Caco-2 (cell line): ENCODE measurements at regions not wholly inside any gene's neighbourhood (a gene's known extent, or its start where the extent isn't known, plus 50 kb on each side); places are given as distances from the start of the nearest gene placed in this dataset.

Experiments
- BruUV-seq: library from RNA; stranded (reverse); fragments of 400-500 nt; replicated peaks from 2 replicates; lab custom pipeline; 2021; lab: Mats Ljungman, UMichigan
- CTCF ChIA-PET: fragments of 300-600 bp; sonication (Branson Sonifier 250); formaldehyde crosslinking; loops from one replicate; lab custom pipeline; 2022; ENCODE audit warnings: antibody characterized with exemption; lab: Charles Lee
- POLR2A ChIA-PET: fragments of 300-600 bp; sonication (Branson Sonifier 250); formaldehyde crosslinking; loops from one replicate; lab custom pipeline; 2022; ENCODE audit warnings: antibody characterized with exemption; lab: Charles Lee
- DNase-seq, 2 experiments: peaks; one replicate each; pipeline versions ENCODE4 v3.0.0 to v3.0.0-alpha.2; 2020 to 2022
- H3K27me3 ChIP-seq: replicated peaks from 2 replicates; pipeline ENCODE4 v1.6.0; 2011; ENCODE audit warnings: low read length; ENCODE audit not compliant: control insufficient read depth, insufficient read depth
- H3K36me3 ChIP-seq: 2 replicates; pipeline ENCODE4 v1.5.1; 2011; ENCODE audit warnings: low read length; ENCODE audit not compliant: control insufficient read depth, insufficient read depth
- H3K4me1 ChIP-seq: fragments of 250-450 bp; sonication (Bioruptor Pico); 2 replicates; pipeline ENCODE4 v1.5.1; 2020; ENCODE audit warnings: mild to moderate bottlenecking
- H3K4me3 ChIP-seq: 2 replicates; pipeline ENCODE4 v1.5.1; 2011; ENCODE audit warnings: low read depth, mild to moderate bottlenecking, control low read depth, low read length
- H3K9me3 ChIP-seq: fragments of 250-450 bp; sonication (Bioruptor Pico); 2 replicates; pipeline ENCODE4 v1.5.1; 2020; ENCODE audit warnings: mild to moderate bottlenecking, moderate library complexity
- H3K27ac Mint-ChIP-seq: one replicate; pipeline ENCODE4 v1.8.0; 2022; ENCODE audit warnings: mixed read lengths; ENCODE audit not compliant: unreplicated experiment
- H3K27me3 Mint-ChIP-seq: one replicate; pipeline ENCODE4 v1.8.0; 2022; ENCODE audit warnings: mixed read lengths; ENCODE audit not compliant: insufficient read depth, unreplicated experiment
- H3K36me3 Mint-ChIP-seq: one replicate; pipeline ENCODE4 v1.8.0; 2022; ENCODE audit warnings: mild to moderate bottlenecking, mixed read lengths; ENCODE audit not compliant: insufficient read depth, unreplicated experiment
- H3K4me1 Mint-ChIP-seq: one replicate; pipeline ENCODE4 v1.8.0; 2022; ENCODE audit warnings: low read depth, mixed read lengths; ENCODE audit not compliant: unreplicated experiment
- H3K4me3 Mint-ChIP-seq: one replicate; pipeline ENCODE4 v1.8.0; 2022; ENCODE audit warnings: mild to moderate bottlenecking, moderate library complexity, mixed read lengths; ENCODE audit not compliant: unreplicated experiment
- H3K9me3 Mint-ChIP-seq: one replicate; pipeline ENCODE4 v1.8.0; 2022; ENCODE audit warnings: mixed read lengths; ENCODE audit not compliant: unreplicated experiment
- intact Hi-C: fragments of 100-400 bp; cut with micrococcal nuclease; formaldehyde crosslinking; loops from one replicate; pipeline ENCODE4 v1.10.0; 2022; ENCODE audit not compliant: unreplicated experiment
- TF ChIP-seq, protein P1 (sequence below), 2 experiments: fragments of 200-600 bp in 1 of 2; IDR thresholded peaks; 1 replicate in 1 of 2; 2 replicates in 1 of 2; pipeline versions ENCODE4 v1.5.1 to v1.8.0; 2011 to 2022; ENCODE audit warnings: antibody characterized with exemption in 1 of 2, control low read depth in 1 of 2, inconsistent platforms in 1 of 2, low read depth in 1 of 2, low read length in 1 of 2, mild to moderate bottlenecking in 1 of 2, moderate library complexity in 1 of 2; ENCODE audit not compliant: insufficient read depth in 1 of 2, severe bottlenecking in 1 of 2, unreplicated experiment in 1 of 2

DNA sequence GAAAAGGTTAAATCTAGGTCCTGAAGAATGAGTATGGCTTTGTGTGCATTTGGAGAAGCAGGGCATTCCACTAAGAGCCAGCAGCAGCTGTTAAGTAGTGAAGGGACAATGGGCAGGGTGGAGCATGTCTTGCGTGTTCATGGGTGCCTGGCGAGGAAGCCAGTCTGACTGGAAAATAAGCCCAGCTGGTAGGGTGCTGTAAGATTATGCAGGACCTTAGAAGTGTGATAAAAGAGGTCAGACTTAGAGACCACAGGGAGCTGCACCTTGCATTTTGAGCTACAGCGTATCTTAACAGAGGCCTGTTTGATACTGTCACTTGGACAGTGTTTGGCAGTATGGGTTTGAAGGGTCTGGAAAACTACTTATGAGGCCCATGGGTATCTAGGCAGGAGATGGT lies 131.7 kb upstream of the ELL2 start:
- CTCF ChIA-PET, result no interaction called here
- intact Hi-C loops, result no loop called here
- Mint-ChIP-seq H3K4me1 (peaks cover 17% of the 10 kb centered on the region), H3K9me3 (peaks cover 4% of the 10 kb centered on the region), H3K27me3 (no peaks in the 10 kb centered on the region), H3K4me3 (no peak overlapping the region), H3K36me3 (no peaks in the 10 kb centered on the region), H3K27ac (no peak overlapping the region)
- TF ChIP-seq, protein P1, sequence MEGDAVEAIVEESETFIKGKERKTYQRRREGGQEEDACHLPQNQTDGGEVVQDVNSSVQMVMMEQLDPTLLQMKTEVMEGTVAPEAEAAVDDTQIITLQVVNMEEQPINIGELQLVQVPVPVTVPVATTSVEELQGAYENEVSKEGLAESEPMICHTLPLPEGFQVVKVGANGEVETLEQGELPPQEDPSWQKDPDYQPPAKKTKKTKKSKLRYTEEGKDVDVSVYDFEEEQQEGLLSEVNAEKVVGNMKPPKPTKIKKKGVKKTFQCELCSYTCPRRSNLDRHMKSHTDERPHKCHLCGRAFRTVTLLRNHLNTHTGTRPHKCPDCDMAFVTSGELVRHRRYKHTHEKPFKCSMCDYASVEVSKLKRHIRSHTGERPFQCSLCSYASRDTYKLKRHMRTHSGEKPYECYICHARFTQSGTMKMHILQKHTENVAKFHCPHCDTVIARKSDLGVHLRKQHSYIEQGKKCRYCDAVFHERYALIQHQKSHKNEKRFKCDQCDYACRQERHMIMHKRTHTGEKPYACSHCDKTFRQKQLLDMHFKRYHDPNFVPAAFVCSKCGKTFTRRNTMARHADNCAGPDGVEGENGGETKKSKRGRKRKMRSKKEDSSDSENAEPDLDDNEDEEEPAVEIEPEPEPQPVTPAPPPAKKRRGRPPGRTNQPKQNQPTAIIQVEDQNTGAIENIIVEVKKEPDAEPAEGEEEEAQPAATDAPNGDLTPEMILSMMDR (IDR thresholded peaks at IDR 0.05; ENCODE audit: insufficient read depth in 1 of 2, low read depth in 1 of 2, low read length in 1 of 2, severe bottlenecking in 1 of 2, unreplicated experiment in 1 of 2), result no peak
- H3K27me3 ChIP-seq, result no peaks in the 10 kb centered on the region
- no peaks in the 10 kb centered on the region for H3K9me3 ChIP-seq
- 0 out of 2 replicates have a peak, but pooled peaks cover 8% of the 10 kb centered on the region for H3K4me1 ChIP-seq
- DNase-seq, result no peak
- no TSS peak for BruUV-seq
- no peak overlapping the region for H3K4me3 ChIP-seq
- POLR2A ChIA-PET, result interaction anchor here (0.6 kb wide), 1 partner anchor 984 kb away, joined by 3 read pairs; no protein-coding TSS in a partner anchor
- H3K36me3 ChIP-seq, result no peaks in the 10 kb centered on the region

DNA sequence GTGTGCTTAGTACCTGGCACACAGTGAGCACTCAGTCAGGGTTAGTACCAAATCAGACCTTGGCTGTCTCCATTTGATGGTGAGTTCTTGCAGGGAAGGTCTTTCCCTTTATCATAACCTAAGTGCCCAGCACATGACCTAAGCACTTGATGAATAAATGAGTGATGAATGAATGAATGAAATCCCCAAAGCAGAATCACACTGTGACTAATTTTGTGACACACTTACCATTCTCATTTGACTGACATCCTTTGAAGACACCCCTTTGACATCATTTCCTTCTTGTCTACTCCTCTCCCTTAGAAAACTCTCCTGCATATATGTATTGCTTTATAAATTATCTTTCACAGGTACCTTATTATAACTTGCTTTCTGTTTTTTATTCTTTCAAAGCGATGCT lies 130.2 kb upstream of the ELL2 start:
- ChIA-PET CTCF (no interaction called here), POLR2A (no interaction called here)
- TF ChIP-seq, protein P1 (IDR thresholded peaks at IDR 0.05; ENCODE audit: insufficient read depth in 1 of 2, low read depth in 1 of 2, low read length in 1 of 2, severe bottlenecking in 1 of 2, unreplicated experiment in 1 of 2), result no peak
- Mint-ChIP-seq H3K27me3 (no peaks in the 10 kb centered on the region), H3K9me3 (no peaks in the 10 kb centered on the region), H3K4me3 (no peak overlapping the region), H3K4me1 (peaks cover 17% of the 10 kb centered on the region), H3K36me3 (no peaks in the 10 kb centered on the region), H3K27ac (no peak overlapping the region)
- Histone ChIP-seq H3K4me3 (no peak overlapping the region), H3K36me3 (no peaks in the 10 kb centered on the region), H3K9me3 (no peaks in the 10 kb centered on the region), H3K27me3 (no peaks in the 10 kb centered on the region), H3K4me1 (0 out of 2 replicates have a peak, but pooled peaks cover 8% of the 10 kb centered on the region)
- DNase-seq, result no peak
- BruUV-seq, result no TSS peak
- intact Hi-C loops, result no loop called here

DNA sequence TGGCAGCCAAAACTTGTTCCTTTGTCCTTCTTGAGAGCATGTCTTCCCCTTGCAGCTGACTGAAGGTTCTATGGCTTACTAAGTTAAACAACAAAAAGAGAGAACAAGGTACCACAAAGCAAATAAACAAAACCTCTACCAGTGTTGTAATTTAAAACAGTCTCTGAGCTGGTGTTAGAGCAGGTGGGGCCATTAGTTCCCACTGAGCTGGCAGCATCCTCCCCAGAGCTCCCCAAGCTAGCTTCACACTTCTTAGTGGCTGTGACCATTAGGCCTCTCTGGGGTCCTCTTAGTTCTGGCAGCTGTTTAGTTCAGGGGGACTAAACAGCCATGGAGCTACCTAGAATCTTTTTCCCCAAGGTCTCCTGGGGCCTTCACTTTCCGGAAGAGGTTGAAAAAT lies 128.6 kb upstream of the ELL2 start:
- Mint-ChIP-seq H3K4me3 (no peak overlapping the region), H3K27me3 (no peaks in the 10 kb centered on the region), H3K36me3 (no peaks in the 10 kb centered on the region), H3K27ac (no peak overlapping the region), H3K9me3 (no peaks in the 10 kb centered on the region), H3K4me1 (peaks cover 17% of the 10 kb centered on the region)
- intact Hi-C loops, result no loop called here
- BruUV-seq, result no TSS peak
- H3K9me3 ChIP-seq, result no peaks in the 10 kb centered on the region
- no peaks in the 10 kb centered on the region for H3K36me3 ChIP-seq
- H3K27me3 ChIP-seq, result no peaks in the 10 kb centered on the region
- TF ChIP-seq, protein P1 (IDR thresholded peaks at IDR 0.05; ENCODE audit: insufficient read depth in 1 of 2, low read depth in 1 of 2, low read length in 1 of 2, severe bottlenecking in 1 of 2, unreplicated experiment in 1 of 2), result no peak
- 0 out of 2 replicates have a peak, but pooled peaks cover 8% of the 10 kb centered on the region for H3K4me1 ChIP-seq
- no peak overlapping the region for H3K4me3 ChIP-seq
- ChIA-PET CTCF (no interaction called here), POLR2A (interaction anchor here (0.5 kb wide), 1 partner anchor 299 kb away, joined by 4 read pairs; no protein-coding TSS in a partner anchor)
- no peak for DNase-seq
